GM23248 (cell line): ENCODE measurements at regions not wholly inside any gene's neighbourhood (a gene's known extent, or its start where the extent isn't known, plus 50 kb on each side); places are given as distances from the start of the nearest gene placed in this dataset.

Experiments used
- EZH2 ChIP-seq: fragments of 200-600 bp; sonication (generic); IDR thresholded peaks from 2 replicates; pipeline ENCODE4 v1.6.1; 2018; ENCODE audit warnings: antibody characterized with exemption, mild to moderate bottlenecking; ENCODE audit not compliant: insufficient read depth, poor library complexity, severe bottlenecking
- EZH2phosphoT487 ChIP-seq: fragments of 200-600 bp; sonication (generic); IDR thresholded peaks from 2 replicates; pipeline ENCODE4 v1.6.1; 2018; ENCODE audit warnings: antibody characterized with exemption, moderate library complexity, mild to moderate bottlenecking, low read depth; ENCODE audit not compliant: insufficient read depth

GRCh38 chr5:82925061-82925411 is 152.2 kb downstream of the TMEM167A start:
- no peak for TF ChIP-seq EZH2
- no peak for TF ChIP-seq EZH2phosphoT487
